ENCODE measurements at regions not wholly inside any gene's neighbourhood (a gene's known extent, or its start where the extent isn't known, plus 50 kb on each side); places are given as distances from the start of the nearest gene placed in this dataset.

DNA sequence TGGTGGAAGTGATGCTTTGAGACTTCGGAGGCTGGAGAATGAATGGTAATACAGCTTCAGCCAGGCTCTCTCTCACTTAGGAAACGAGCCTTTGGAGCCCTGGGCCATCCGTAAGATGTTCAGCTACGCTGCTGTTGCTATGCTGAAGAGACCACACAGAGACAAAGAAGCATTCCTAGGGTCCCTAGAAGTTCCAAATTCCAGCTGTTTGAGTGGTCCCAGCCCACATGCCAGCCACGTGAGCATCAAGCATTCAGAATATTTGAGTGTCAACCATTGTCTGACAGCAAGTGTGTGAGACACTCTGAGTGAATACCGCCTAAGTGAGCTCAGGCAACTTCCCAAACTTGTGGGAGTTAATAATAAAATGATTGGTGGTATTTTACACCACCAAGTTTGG is 212.9 kb downstream of the CD47 start:
- Histone ChIP-seq H3K27ac (no peak overlapping the region), H3K4me1 (no peaks in the 10 kb centered on the region), H3K9me3 (no peaks in the 10 kb centered on the region), H3K36me3 (no peaks in the 10 kb centered on the region), H3K27me3 (no peaks in the 10 kb centered on the region), H3K4me3 (no peak overlapping the region)
- in situ Hi-C loops (cut with MboI; ENCODE audit: low sequenced_read_pairs in 4 of 4) (no loop called here), intact Hi-C loops (cut with DNase I; ENCODE audit: low total_unique reads) (no loop called here)
- TF ChIP-seq POLR2A (IDR thresholded peaks at IDR 0.05) = no peak
- TF ChIP-seq, protein P1, sequence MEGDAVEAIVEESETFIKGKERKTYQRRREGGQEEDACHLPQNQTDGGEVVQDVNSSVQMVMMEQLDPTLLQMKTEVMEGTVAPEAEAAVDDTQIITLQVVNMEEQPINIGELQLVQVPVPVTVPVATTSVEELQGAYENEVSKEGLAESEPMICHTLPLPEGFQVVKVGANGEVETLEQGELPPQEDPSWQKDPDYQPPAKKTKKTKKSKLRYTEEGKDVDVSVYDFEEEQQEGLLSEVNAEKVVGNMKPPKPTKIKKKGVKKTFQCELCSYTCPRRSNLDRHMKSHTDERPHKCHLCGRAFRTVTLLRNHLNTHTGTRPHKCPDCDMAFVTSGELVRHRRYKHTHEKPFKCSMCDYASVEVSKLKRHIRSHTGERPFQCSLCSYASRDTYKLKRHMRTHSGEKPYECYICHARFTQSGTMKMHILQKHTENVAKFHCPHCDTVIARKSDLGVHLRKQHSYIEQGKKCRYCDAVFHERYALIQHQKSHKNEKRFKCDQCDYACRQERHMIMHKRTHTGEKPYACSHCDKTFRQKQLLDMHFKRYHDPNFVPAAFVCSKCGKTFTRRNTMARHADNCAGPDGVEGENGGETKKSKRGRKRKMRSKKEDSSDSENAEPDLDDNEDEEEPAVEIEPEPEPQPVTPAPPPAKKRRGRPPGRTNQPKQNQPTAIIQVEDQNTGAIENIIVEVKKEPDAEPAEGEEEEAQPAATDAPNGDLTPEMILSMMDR (IDR thresholded peaks at IDR 0.05 in 4 of 5, conservative IDR thresholded peaks at IDR 0.05 in 1 of 5) = no peak
- ATAC-seq (no peak), DNase-seq (no peak)

GRCh38 chr3:107870943-107871638 is 219.7 kb downstream of the CD47 start:
- in situ Hi-C loops (cut with MboI; ENCODE audit: low sequenced_read_pairs in 4 of 4) = no loop called here
- intact Hi-C loops (cut with DNase I; ENCODE audit: low total_unique reads) = no loop called here
- Histone ChIP-seq H3K9me3 (no peaks in the 10 kb centered on the region), H3K4me3 (no peak overlapping the region), H3K4me1 (no peaks in the 10 kb centered on the region), H3K27me3 (no peaks in the 10 kb centered on the region), H3K36me3 (no peaks in the 10 kb centered on the region), H3K27ac (no peak overlapping the region)
- ATAC-seq (no peak), DNase-seq (no peak)
- TF ChIP-seq POLR2A (IDR thresholded peaks at IDR 0.05) = no peak
- TF ChIP-seq, protein P1 (IDR thresholded peaks at IDR 0.05 in 4 of 5, conservative IDR thresholded peaks at IDR 0.05 in 1 of 5) = no peak

DNA sequence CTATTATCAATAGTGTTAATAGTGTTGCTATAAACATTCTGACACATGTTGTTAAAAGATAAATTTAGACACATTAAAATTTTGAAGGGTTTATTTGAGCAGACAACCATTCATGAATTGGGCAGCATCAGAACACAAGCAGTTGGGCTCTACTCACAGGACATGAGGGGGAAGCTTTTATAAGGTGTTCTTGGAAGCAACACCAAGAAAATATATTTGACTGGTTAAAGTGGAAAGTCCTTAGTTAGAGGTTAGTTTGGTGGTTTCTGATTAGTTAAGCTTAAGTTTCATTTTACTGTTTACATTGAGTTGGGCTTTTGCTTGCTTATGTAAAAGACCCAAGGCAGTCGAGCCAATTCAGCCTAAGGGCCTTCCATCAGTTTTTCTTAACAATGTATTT is 220.7 kb downstream of the CD47 start:
- ATAC-seq = no peak
- H3K4me3 ChIP-seq = no peak overlapping the region
- H3K27ac ChIP-seq = no peak overlapping the region
- DNase-seq = no peak
- TF ChIP-seq, protein P1 (IDR thresholded peaks at IDR 0.05 in 4 of 5, conservative IDR thresholded peaks at IDR 0.05 in 1 of 5) = no peak
- no peak for TF ChIP-seq POLR2A (IDR thresholded peaks at IDR 0.05)
- no peaks in the 10 kb centered on the region for H3K9me3 ChIP-seq
- H3K27me3 ChIP-seq = no peaks in the 10 kb centered on the region
- H3K36me3 ChIP-seq = no peaks in the 10 kb centered on the region
- H3K4me1 ChIP-seq = no peaks in the 10 kb centered on the region
- intact Hi-C loops (cut with DNase I; ENCODE audit: low total_unique reads) (no loop called here), in situ Hi-C loops (cut with MboI; ENCODE audit: low sequenced_read_pairs in 4 of 4) (no loop called here)

GRCh38 chr3:107868449-107868848 is 222.4 kb downstream of the CD47 start:
- TF ChIP-seq, protein P1 (IDR thresholded peaks at IDR 0.05 in 4 of 5, conservative IDR thresholded peaks at IDR 0.05 in 1 of 5) = no peak
- Histone ChIP-seq H3K27me3 (no peaks in the 10 kb centered on the region), H3K9me3 (no peaks in the 10 kb centered on the region), H3K4me3 (no peak overlapping the region), H3K4me1 (no peaks in the 10 kb centered on the region), H3K36me3 (no peaks in the 10 kb centered on the region), H3K27ac (no peak overlapping the region)
- ATAC-seq = no peak
- intact Hi-C loops (cut with DNase I; ENCODE audit: low total_unique reads) (no loop called here), in situ Hi-C loops (cut with MboI; ENCODE audit: low sequenced_read_pairs in 4 of 4) (no loop called here)
- no peak for DNase-seq

DNA sequence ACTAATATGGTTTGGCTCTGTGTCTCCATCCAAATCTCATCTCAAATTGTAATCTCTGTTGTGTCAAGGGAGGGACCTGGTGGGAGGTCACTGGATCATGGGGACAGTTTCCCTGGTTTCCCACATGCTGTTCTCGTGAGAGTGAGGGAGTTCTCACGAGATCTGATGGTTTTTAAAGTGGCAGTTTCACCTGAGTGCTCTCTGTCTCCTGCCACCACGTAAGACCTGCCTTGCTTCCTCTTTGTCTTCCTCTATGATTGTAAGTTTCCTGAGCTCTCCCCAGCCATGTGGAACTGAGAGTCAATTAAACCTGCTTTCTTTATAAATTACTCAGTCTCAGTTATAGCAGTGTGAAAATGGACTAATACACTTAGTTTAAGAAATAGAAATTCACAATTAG is 228.9 kb downstream of the CD47 start:
- H3K4me3 ChIP-seq = no peak overlapping the region
- H3K36me3 ChIP-seq = no peaks in the 10 kb centered on the region
- no peaks in the 10 kb centered on the region for H3K4me1 ChIP-seq
- DNase-seq (no peak), ATAC-seq (no peak)
- no peaks in the 10 kb centered on the region for H3K9me3 ChIP-seq
- no peak for TF ChIP-seq POLR2A (IDR thresholded peaks at IDR 0.05)
- TF ChIP-seq, protein P1 (IDR thresholded peaks at IDR 0.05 in 4 of 5, conservative IDR thresholded peaks at IDR 0.05 in 1 of 5) = no peak
- no peaks in the 10 kb centered on the region for H3K27me3 ChIP-seq
- in situ Hi-C loops (cut with MboI; ENCODE audit: low sequenced_read_pairs in 4 of 4) (no loop called here), intact Hi-C loops (cut with DNase I; ENCODE audit: low total_unique reads) (no loop called here)
- no peak overlapping the region for H3K27ac ChIP-seq

Data from gastrocnemius medialis (tissue), 4 donors.